Fibroblast of skin of right biceps (primary cell): ENCODE measurements at regions not wholly inside any gene's neighbourhood (a gene's known extent, or its start where the extent isn't known, plus 50 kb on each side); places are given as distances from the start of the nearest gene placed in this dataset.
"Not testable (repeated sequence)": the region's sequence is repeated elsewhere in the genome, so short reads cannot be mapped to it uniquely, and the experiment has no call there.

ENCODE experiments used
- DNase-seq: peaks from one replicate; pipeline ENCODE4 v3.0.0-alpha.2; 2013

GRCh38 chr14:104473649-104474494 is 105.7 kb upstream of the C14orf180 start:
- no peak for DNase-seq

GRCh38 chr14:104474495-104475213 is 104.9 kb upstream of the C14orf180 start:
- no peak for DNase-seq

GRCh38 chr14:104475256-104475655 is 104.3 kb upstream of the C14orf180 start:
- DNase-seq, result no peak

- DNase-seq, result no peak
Measured at GRCh38 chr14:104475802-104476201, 103.8 kb upstream of the C14orf180 start.

- DNase-seq, result no peak
Measured at GRCh38 chr14:104476437-104476836, 103.1 kb upstream of the C14orf180 start.

- DNase-seq, result no peak
Measured at GRCh38 chr14:104477117-104477623, 102.4 kb upstream of the C14orf180 start.

- DNase-seq, result no peak
Measured at GRCh38 chr14:104477666-104478380, 101.7 kb upstream of the C14orf180 start.

GRCh38 chr14:104478656-104479055 is 100.9 kb upstream of the C14orf180 start:
- no peak for DNase-seq

- DNase-seq, result no peak
Measured at GRCh38 chr14:104479901-104480300, 99.7 kb upstream of the C14orf180 start.

GRCh38 chr14:104481323-104481722 is 98.2 kb upstream of the C14orf180 start:
- DNase-seq, result no peak

- DNase-seq, result not testable (repeated sequence)
Measured at GRCh38 chr14:104482017-104482416, 97.5 kb upstream of the C14orf180 start.

- no peak for DNase-seq
Measured at GRCh38 chr14:104486222-104486923, 93.2 kb upstream of the C14orf180 start.

- no peak for DNase-seq
Measured at GRCh38 chr14:104494483-104494882, 85.1 kb upstream of the C14orf180 start.

GRCh38 chr14:104496095-104496494 is 83.5 kb upstream of the C14orf180 start:
- DNase-seq, result no peak

GRCh38 chr14:104499784-104500760 is 79.5 kb upstream of the C14orf180 start:
- no peak for DNase-seq

GRCh38 chr14:104502060-104502459 is 77.5 kb upstream of the C14orf180 start:
- no peak for DNase-seq

GRCh38 chr14:104503691-104504090 is 75.9 kb upstream of the C14orf180 start:
- no peak for DNase-seq

GRCh38 chr14:104504172-104504735 is 75.3 kb upstream of the C14orf180 start:
- DNase-seq, result no peak

GRCh38 chr14:104505085-104506074 is 74.2 kb upstream of the C14orf180 start:
- no peak for DNase-seq
